ENCODE measurements at regions not wholly inside any gene's neighbourhood (a gene's known extent, or its start where the extent isn't known, plus 50 kb on each side); places are given as distances from the start of the nearest gene placed in this dataset.

DNA sequence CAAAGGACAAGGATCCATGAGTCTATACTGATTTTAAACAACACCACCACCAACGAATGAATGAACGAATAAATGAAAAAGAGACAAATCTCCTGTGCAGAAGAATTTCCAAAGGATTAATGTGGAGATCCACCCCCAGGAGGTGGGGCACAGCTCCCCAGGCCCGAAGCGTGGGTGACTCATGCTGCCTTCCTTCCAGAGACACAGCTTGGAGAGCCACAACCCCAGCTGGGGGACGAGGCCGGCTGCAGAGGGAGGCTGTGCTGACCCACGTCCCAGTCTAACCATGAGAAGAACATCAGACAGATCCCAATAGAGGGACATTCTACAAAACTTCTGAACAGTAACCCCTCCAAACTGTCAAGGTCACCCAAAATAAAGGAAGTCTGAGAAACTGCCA is 557.3 kb upstream of the SALL3 start:
- DNase-seq (ENCODE audit: low spot score) (no peak), ATAC-seq (ENCODE audit: low FRiP score) (no peak)
- TF ChIP-seq CTCF (IDR thresholded peaks at IDR 0.05): no peak

GRCh38 chr18:78423811-78424210 is 555.8 kb upstream of the SALL3 start:
- TF ChIP-seq CTCF (IDR thresholded peaks at IDR 0.05): no peak

DNA sequence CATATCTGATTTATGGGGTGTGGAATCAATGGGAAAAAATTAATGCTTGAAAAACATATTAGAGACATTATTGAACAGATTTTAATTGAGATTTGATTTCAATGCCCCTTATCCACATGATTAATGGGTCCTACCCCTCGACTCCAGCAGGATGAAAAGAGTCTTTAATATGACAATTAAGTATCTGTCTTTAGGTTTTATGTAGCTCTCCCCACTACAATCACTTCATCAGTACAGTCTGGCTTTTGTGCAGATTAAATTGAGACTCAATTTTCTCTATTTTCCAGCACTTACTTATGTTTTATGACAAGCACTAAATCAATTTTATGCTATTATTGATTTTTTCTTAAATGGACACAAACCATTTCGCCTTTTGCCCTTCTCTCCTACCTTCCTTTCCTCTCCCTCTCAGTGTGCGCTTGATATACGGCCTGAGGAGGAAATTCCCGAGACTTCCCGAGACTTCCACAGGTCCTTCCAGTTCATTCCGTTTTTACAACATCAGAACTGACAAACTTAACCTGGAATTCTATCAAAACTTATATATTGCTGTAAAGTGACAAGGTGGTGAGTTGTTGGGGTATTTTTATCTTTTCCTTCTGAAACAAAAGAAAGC is 555.1 kb upstream of the SALL3 start:
- no peak for TF ChIP-seq CTCF (IDR thresholded peaks at IDR 0.05)
- DNase-seq (ENCODE audit: low spot score) (no peak), ATAC-seq (ENCODE audit: low FRiP score) (no peak)

More at GRCh38 chr18:78423811-78424210, 555.8 kb upstream of the SALL3 start:
- no peak for DNase-seq (ENCODE audit: low spot score)
- no peak for ATAC-seq (ENCODE audit: low FRiP score)

DNA sequence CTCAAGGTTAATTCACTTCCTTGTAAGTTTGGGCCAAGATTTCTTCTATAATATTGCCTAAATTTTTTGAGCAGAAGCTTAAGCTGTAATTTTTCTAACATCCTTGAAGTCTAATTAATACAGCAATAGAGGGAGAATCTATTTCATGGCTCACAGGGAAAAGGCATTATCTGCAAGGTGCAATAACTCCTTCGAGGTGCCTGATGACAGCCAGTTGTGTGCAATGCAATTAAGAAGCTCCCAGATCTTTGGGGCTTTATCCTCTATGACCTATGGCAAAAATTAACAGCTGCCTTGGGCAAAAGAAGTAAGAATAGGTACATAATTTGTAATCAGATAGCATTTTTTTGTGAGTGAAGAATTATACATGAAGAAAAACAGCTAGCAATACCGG is 554.6 kb upstream of the SALL3 start:
- no peak for TF ChIP-seq CTCF (IDR thresholded peaks at IDR 0.05)
- DNase-seq (ENCODE audit: low spot score) (no peak), ATAC-seq (ENCODE audit: low FRiP score) (no peak)

DNA sequence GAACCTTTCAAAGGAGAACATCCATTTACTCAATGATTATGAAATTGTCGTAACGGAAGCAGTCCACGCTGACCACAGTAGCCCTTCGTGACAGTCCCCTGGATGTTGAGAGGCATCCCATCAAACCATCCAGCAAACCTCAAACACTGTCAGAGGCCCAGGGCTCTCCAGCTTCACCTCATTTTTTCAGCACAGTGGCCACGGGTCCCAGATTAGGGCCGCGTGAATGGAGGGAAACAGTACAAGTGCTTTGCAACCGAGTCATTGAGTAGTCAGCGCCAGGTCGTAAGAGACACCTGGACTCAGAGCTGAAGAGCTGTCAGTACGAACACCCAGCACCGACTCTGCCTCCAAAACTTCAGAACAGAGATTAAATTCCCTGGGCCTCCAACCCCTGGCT is 552.5 kb upstream of the SALL3 start:
- TF ChIP-seq CTCF (IDR thresholded peaks at IDR 0.05): no peak
- no peak for ATAC-seq (ENCODE audit: low FRiP score)
- no peak for DNase-seq (ENCODE audit: low spot score)

- no peak for TF ChIP-seq CTCF (IDR thresholded peaks at IDR 0.05)
- no peak for DNase-seq (ENCODE audit: low spot score)
Measured at GRCh38 chr18:78429127-78430108, 550.2 kb upstream of the SALL3 start.

More at GRCh38 chr18:78429127-78430108, 550.2 kb upstream of the SALL3 start:
- ATAC-seq (ENCODE audit: low FRiP score): no peak

Measured in omental fat pad (tissue), 3 donors.